Stimulated activated CD8-positive, alpha-beta memory T cell treated with anti-CD3 and anti-CD28 coated beads, Interleukin-12 subunit alpha, Interleukin-12 subunit beta, amount 100 ng/mL, for 24 hours (primary cell): ENCODE measurements at regions not wholly inside any gene's neighbourhood (a gene's known extent, or its start where the extent isn't known, plus 50 kb on each side); places are given as distances from the start of the nearest gene placed in this dataset.
"Not testable (repeated sequence)": the region's sequence is repeated elsewhere in the genome, so short reads cannot be mapped to it uniquely, and the experiment has no call there.

Experiments
- DNase-seq: peaks from one replicate; pipeline ENCODE4 v3.0.0-alpha.2; 2020; ENCODE audit errors: extremely low read depth

DNA sequence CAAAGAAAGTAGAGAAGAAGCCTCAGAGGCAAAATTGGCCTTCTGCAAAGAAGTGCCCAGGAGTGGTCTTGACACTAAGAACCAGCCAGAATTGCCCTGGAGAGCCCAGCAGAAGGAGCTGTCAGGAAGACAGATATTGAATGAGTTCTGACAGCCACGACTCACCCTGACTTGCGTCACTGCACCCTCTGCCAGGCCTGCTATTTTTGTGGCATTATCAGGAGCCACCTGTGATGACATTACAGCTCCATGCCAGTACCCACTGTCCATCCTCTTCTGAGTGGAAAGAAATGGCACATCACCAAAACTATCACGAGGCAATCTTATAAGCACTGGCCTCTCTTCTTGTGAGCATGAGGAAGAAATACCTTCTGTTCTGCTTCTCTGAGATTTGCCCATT lies 67.7 kb downstream of the SMIM20 start:
- no peak for DNase-seq

DNA sequence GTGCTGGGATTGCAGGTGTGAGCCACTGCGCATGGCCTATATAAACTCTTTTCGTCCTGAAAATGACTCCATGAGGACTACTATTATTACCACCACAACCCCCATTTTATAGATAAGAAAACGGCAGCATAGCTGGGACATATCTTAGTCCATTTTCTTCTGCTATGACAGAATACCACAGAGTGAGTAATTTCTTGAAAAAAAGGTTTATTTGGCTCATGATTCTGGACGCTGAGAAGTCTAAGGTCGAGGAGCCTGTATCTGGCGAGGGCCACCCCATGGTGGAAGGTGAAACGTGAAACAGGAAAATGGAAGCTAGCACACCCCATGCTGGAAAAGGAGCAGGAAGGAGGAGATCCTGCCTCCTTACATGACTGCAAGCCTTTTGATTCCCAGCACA lies 68.9 kb downstream of the SMIM20 start:
- no peak for DNase-seq

DNA sequence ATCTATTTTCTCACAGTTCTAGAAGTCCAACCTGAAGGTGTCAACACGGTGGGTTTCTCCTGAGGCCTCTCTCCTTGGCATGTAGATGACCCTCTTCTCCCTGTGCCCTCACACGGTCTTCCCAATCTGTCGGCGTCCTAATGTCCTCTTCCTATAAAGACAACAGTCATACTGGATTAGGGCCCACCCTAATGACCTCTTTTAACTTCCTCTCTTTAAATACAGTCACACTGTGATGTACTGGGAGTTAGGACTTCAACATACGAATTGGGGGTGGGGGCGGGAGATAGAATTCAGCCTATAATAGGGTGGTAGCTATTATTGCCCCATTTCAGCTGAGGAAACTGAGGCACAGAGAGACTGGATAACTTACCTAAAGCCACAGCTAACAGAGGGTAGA lies 70.2 kb downstream of the SMIM20 start:
- no peak for DNase-seq

DNA sequence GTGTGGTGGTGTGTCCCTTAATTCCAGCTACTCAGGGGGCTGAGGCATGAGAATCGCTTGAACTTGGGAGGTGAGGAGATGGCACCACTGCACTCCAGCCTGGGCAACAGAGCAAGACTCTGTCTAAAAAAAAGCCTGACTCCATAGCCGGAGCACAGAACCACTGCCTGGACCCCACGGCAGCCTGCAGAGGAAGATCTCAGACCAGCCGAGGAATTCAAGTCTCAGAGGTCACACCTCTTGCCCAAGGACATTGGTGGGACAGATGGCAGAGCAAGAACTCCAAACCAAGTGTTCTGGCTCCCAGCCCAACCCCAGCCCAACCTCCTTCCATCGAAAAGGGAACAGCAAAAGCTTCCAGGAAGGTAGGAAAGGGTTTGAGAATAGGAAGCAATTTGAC lies 70.8 kb downstream of the SMIM20 start:
- DNase-seq: no peak

DNA sequence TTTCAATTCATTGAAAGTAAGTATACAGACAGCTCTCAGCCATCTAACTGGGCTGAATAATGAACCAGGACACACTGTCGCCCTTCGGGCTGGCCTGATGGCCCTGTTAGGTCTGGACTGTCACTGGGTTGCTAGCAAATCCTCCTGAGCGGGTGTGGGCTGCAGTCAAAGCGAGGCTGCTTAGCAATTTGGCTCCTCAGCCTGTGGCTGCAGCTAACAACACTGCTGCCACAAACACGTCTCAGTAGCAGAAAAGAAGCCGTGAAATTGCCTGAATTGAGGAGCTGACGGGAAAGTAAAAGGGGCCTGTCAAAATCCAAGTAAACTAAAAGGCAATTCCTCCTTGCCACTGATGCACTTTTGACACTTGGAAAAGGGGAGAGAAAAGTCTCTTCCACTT lies 72.8 kb downstream of the SMIM20 start:
- DNase-seq: no peak

DNA sequence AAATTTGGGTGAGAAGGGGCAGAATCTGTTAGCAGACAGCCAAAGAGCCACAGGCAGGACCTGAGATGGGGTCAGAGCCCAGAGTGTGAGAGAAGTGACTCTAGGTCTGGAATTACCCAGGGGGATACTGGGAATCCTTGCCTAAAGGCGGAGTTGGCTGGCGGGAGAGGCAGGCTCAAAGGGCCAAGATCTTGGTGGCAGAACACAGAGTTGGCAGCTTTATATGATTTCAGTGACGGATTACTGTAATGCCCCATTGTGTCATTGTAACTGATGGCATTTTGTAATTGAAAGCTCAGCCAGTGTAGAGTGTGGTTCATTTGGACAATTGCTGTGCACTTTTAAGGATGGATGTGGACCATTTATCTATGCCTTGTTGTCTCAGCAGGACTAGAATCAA lies 77.3 kb downstream of the SMIM20 start:
- no peak for DNase-seq

DNA sequence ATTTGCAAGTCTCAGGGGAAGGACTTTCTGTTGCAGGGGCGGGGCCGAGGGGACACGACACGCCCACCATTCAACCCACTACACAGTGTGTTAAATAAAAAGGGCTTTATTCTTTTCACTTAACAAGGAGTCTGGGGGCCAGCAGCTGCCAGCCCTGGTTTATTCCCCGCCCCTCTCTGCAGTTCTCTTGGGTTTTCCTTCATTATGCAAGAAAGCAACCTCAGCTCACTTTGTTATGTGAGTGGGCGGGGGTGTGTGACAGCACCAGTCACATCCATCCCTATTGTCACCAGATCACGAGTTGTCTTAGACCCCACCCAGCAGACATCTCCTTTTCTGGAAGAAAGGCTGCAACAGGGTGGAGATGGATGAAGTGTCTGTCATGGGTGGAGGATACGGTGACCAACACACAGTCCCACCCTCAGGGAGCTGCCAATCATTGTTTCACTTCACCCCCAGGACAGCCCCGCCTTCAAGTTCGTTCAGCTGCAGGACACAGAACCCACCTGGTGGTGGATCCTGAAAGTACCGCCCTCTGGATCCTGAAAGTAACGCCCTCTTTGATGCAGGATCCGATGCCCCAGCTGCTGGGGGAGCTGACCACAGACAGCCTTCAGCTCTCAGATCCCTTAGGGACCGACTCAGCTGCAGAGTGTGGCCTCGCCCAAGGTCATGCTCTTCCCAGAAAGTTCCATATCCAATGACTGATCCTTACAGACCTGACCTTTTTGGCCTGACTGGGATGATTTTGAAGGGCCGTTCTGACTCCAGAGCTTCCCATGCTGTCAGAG lies 79.6 kb downstream of the SMIM20 start:
- no peak for DNase-seq

DNA sequence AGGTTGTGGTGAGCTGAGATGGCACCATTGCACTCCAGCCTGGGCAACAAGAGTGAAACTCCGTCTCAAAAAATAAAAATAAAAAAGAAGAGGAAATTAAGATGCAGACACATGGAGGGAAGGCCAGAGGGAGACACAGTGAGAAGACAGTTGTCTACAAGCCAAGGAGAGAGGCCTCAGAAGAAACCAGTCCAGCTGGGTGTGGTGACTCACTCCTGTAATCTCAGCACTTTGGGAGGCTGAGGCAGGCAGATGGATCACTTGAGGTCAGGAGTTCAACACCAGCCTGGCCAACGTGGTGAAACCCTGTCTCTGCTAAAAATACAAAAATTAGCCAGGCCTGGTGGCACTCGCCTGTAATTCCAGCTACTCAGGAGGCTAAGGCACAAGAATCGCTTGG lies 80.6 kb downstream of the SMIM20 start:
- not testable (repeated sequence) for DNase-seq

DNA sequence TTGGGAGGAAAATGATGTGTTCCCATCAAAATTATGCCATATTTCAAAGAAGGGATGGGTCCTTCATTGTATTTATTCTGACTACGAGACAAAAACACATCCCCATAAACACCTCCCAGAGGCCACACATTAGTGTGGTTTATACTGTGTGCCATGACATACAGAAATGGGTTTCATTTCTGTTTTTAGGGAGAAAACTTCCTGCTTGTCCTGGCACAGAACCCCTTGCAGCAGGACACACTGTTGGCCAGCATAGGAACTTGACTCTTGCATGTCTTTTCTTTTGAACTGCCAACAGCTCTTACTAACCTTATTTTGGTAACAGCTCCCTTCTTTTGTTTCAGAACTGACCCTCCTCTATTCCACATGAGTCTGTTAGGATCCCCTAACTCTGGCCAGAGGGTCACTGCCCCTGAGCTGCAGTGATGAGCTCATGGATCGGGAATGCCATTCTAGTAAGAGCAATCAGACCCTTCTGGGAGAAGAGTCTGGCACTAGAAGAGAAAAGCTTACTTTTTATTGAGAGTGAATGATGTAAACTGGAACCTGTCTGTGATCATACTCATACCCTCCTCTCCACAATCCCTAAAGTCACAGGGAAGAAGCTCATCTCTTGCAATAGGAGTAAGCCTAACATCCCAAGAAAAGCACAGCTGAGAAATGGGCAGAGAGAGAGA lies 86.4 kb downstream of the SMIM20 start:
- DNase-seq: no peak

DNA sequence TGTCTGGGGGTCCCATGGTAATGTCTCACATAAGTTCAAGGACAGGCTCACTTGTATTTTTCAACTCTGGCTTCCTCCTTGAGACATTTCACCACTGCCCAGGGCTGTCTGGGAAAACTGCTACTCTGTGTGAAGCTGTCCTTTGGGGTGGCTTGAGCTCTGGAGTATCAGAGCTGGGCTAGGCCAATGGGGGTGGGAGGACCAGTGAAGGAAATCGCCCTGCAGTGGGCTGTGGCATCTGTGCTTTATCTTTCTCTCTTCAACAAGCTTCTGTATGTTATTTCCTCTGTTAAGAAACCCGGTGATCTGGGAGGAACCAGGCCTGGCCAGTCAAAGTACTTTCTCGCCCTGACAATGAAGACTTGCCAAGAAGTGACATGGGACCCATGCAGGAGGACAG lies 87.4 kb downstream of the SMIM20 start:
- DNase-seq: no peak

DNA sequence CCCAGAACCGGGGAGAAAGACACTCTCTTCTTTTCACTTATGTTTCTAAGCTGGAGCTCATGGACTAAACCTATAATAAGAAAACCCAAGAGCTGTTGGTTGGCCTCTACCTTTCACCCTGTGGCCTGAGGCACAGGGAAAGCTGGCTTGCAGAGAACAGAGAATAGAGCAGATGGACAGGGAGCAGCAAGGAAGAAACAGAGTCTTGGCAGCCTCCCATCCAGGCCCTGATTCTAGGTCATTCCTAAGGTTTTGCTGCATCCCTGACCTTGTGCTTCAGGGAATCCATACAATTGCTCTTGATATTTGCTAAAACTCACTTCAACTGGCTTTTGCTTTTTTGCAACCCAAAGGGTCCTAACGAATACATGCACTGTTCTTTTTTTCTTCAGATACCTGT lies 87.8 kb downstream of the SMIM20 start:
- no peak for DNase-seq

DNA sequence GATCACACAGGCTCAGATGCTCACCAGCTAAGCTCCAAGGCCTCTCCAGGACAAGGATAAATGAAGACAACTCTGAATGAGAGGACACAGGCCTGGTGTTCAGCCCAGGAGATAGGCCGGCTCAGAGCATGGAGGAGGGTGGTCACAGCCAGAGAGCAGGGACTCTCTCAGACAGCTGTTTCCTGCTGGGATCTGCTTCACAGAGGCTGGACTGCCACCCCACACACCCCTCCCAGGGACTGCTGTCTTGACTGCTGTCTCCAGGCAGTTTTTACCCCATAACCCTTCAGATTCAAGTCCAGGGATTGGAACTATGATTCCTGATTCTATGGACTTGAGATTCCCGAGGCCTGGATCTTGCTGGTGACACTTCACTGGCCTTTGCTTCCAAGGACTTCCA lies 89.0 kb downstream of the SMIM20 start:
- DNase-seq: no peak

DNA sequence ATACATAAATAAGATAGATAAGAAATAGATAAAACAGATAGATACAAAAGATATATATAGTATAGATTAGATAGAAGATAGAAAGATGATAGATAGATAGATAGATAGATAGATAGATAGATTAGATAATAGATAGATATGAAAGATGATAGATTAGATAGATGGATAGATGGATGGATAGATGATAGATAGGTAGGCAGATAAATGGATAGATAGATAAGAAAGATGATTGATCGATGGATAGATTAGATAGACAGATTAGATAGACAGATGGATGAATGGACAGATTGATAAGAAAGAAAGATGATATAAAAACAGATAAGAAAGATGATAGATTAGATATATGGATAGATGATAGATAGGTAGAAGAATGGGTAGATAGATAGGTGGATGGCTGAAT lies 90.3 kb downstream of the SMIM20 start:
- no peak for DNase-seq

DNA sequence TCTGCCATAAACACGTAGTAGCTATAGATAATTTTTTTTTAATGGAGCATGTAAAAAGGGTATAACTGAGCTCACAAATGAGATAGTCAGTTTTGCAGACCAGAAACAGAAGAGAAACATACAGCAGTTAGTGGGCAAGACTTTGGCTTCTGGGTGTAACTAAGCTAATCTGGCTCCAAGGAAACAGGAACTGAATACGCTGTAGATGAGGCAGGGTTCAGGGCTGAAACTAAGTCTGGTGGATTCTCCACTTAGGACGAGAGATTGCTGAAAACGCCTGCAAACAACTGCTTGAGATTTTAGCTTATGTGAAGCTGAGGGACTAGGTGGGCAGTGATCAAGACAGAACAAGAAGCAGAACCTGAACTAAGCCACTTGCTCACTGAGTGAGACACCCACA lies 91.7 kb downstream of the SMIM20 start:
- no peak for DNase-seq

DNA sequence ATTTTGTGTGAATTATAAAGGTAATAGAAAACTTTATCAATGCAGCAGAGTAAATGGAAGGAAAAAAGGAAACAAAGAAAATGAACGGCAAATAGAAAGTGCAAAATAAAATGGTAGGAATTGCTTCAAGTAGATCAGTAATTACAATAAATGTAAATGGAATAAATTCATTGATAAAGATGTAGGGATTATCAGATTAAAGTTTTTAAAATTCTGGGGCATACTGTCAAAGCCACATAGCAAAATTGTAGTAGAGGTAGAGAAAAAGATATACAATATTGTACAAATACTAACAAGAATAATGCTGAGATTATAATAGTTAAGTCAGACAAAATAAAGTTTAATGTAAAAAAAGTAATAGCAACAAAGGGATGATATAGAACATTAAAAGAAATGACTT lies 94.7 kb downstream of the SMIM20 start:
- DNase-seq: no peak

DNA sequence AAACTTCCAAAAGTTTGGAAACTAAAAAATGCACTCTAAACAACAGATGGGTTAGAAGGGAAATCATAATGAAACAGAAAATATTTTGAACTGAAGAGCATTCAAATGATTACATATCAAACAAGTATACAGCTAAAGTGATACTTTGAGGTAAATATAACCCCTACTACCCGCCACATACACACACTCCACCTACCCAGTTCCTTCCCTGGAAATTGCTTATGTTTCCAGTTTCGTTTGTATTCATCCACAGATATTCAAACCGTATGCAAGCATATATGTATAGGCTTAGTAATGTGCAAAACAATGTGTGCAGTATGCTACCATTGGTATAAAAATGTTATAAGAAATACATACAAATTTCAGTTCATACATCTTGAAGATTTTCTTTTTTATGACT lies 95.5 kb downstream of the SMIM20 start:
- no peak for DNase-seq

DNA sequence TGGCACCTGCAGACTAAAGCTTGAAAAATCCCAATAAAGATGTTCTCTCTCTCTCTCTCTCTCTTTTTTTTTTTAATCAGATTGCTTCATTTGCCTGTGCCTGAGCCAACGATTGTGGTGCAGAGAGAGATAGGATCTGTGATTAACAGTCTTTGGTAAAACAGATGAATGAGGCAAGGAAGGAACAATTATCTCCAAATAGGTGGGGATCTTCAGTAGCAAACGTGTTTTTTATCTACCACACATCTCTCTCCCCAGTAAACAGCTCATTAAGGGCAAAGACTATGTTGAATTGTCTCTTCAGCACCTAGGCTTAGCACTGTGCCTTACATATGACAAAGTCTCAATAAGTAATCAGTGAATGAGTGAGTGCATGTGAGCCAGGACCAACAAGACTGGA lies 96.3 kb downstream of the SMIM20 start:
- no peak for DNase-seq

DNA sequence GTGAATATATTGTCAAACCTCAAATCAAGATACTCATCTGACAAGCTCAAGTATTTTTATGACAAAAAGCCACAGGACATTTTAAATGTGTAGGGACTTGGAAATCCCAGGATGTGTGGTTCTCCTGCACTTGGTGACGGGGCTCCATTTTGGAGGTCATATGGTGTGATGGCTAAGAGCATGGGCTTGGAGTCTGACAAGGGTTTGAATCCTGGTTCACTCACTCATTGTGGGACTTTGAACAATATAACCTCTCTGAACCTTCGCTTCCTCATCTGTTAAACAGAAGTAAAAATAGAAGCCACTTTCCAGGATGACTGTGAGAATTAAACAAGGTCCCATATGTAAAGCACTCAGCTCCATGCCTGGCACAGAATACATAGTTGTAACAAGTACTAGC lies 99.6 kb downstream of the SMIM20 start:
- no peak for DNase-seq

DNA sequence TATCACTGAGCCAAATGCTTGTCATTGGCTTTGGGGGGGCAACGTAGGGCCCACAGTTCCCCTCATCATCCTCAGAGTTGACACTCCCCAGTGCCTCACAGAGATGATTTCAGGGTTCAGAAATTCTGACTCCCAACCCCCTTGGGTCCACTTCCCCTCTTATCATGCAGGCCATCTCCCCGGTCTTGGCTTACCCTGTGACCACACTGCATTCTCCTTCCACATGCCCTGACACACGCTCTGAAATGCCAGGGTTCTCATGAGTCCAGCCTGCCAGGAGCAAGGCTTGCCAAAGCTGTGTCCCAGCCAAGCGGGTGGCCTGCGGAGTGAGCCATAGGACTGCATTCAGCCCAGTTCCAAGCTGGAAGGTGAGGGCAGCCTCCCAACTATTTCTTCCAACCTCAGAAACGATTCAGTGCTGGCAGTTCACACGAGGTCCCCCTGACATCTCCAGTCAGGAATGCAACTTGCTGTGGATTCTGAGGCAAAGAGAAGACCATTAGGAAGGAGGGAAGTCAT lies 101.2 kb downstream of the SMIM20 start:
- DNase-seq: no peak

DNA sequence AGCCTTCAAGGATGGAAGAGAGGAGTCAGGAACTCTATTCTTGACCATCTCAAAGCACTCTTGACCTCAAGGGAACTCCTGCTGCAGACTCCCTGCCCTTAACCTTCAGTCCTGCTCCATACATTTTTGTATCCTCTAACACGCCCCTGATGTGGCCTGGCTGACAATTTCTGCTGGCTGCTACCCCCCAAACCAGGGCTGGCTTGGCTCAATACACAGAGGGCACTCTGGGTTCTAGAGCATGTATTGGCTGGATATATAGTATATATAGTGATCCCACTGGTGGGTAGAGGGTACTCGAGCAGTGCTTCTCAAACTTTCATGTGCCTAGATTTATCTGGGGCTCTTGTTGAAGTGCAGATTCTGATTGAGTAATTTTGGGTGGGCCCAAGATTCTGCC lies 101.9 kb downstream of the SMIM20 start:
- no peak for DNase-seq

DNA sequence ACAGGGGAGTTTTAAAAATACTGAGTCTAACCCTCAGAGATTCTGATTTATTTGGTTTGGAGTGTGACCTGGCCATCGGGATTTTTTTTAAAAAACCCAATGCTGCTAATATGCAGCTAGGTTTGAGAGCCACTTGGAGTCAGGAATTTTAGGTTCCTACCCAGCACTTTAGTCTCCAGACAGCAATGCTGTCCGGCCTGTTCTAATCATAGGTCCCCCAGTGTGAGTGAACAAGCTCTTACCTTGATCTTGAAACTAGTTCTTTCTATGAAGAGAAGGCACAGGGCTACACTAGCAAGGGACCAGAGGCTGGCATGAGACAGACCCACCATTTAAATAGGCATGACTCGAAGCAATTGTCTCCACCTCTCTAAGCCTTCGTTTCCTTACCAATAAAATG lies 103.5 kb downstream of the SMIM20 start:
- DNase-seq: no peak

DNA sequence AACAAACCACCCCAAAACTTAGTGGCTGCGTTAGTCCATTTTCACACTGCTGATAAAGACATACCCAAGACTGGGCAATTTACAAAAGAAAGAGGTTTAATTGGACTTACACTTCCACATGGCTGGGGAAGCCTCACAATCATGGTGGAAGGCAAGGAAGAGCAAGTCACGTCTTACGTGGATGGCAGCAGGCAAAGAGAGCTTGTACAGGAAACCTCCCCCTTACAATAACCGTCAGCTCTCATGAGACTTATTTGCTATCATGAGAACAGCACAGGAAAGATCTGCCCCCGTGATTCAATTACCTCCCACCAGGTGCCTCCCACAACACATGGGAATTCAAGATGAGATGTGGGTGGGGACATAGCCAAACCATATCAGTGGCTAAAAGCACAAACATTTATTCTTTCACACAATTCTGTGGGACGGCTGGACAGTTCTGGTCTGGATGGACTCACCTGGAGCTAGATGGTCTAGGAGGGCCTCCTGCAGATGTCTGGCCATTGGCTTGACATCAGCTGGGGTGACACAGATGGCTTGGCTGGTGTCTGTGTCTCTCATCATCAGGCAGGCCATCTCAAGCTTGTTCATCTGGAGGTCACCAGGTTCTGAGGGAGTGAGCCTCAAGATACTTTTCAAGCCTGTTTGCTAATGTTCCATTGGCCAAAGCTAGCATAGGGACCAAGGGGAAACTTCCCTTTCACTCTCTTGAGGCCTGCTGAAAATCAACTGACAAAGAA lies 104.1 kb downstream of the SMIM20 start:
- DNase-seq: not testable (repeated sequence)
